ENCODE measurements at regions not wholly inside any gene's neighbourhood (a gene's known extent, or its start where the extent isn't known, plus 50 kb on each side); places are given as distances from the start of the nearest gene placed in this dataset.

- TF ChIP-seq, protein P1, sequence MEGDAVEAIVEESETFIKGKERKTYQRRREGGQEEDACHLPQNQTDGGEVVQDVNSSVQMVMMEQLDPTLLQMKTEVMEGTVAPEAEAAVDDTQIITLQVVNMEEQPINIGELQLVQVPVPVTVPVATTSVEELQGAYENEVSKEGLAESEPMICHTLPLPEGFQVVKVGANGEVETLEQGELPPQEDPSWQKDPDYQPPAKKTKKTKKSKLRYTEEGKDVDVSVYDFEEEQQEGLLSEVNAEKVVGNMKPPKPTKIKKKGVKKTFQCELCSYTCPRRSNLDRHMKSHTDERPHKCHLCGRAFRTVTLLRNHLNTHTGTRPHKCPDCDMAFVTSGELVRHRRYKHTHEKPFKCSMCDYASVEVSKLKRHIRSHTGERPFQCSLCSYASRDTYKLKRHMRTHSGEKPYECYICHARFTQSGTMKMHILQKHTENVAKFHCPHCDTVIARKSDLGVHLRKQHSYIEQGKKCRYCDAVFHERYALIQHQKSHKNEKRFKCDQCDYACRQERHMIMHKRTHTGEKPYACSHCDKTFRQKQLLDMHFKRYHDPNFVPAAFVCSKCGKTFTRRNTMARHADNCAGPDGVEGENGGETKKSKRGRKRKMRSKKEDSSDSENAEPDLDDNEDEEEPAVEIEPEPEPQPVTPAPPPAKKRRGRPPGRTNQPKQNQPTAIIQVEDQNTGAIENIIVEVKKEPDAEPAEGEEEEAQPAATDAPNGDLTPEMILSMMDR (IDR thresholded peaks at IDR 0.05): no peak
- no peak for TF ChIP-seq SIN3A (IDR thresholded peaks at IDR 0.05; ENCODE audit: borderline replicate concordance, insufficient read depth, low read depth, low read length)
Measured at GRCh38 chr18:24771300-24771699, 310.9 kb downstream of the HRH4 start.
